Superior temporal gyrus (tissue), 1 donor: ENCODE measurements at regions not wholly inside any gene's neighbourhood (a gene's known extent, or its start where the extent isn't known, plus 50 kb on each side); places are given as distances from the start of the nearest gene placed in this dataset.
"Not testable (repeated sequence)": the region's sequence is repeated elsewhere in the genome, so short reads cannot be mapped to it uniquely, and the experiment has no call there.

Source experiments
- DNase-seq: peaks from one replicate; pipeline ENCODE4 v3.0.0-alpha.2; 2016; ENCODE audit errors: extremely low spot score

- peak; percentile 64 for DNase-seq
These were observed 121.1 kb downstream of the BOD1 start for GRCh38 chr5:173495225-173495904.

GRCh38 chr5:173494446-173494845 is 122.0 kb downstream of the BOD1 start:
- DNase-seq: no peak

- DNase-seq: no peak
These were observed 122.6 kb downstream of the BOD1 start for GRCh38 chr5:173493846-173494245.

- DNase-seq: no peak
These were observed 123.4 kb downstream of the BOD1 start for GRCh38 chr5:173493040-173493439.

GRCh38 chr5:173490681-173491080 is 125.8 kb downstream of the BOD1 start:
- no peak for DNase-seq

GRCh38 chr5:173488144-173488543 is 128.3 kb downstream of the BOD1 start:
- no peak for DNase-seq

- no peak for DNase-seq
These were observed 129.2 kb downstream of the BOD1 start for GRCh38 chr5:173487300-173487699.

- no peak for DNase-seq
These were observed 129.9 kb downstream of the BOD1 start for GRCh38 chr5:173486355-173487225.

GRCh38 chr5:173484569-173484968 is 131.9 kb downstream of the BOD1 start:
- DNase-seq: no peak

GRCh38 chr5:173483599-173483998 is 132.9 kb downstream of the BOD1 start:
- DNase-seq: not testable (repeated sequence)

- no peak for DNase-seq
These were observed 133.3 kb downstream of the BOD1 start for GRCh38 chr5:173483160-173483559.

- no peak for DNase-seq
These were observed 134.6 kb downstream of the BOD1 start for GRCh38 chr5:173481821-173482220.

- no peak for DNase-seq
These were observed 135.6 kb downstream of the BOD1 start for GRCh38 chr5:173480896-173481295.

- no peak for DNase-seq
These were observed 136.7 kb downstream of the BOD1 start for GRCh38 chr5:173479711-173480110.

- DNase-seq: no peak
These were observed 139.0 kb downstream of the BOD1 start for GRCh38 chr5:173477345-173478040.

GRCh38 chr5:173475780-173476179 is 140.7 kb downstream of the BOD1 start:
- DNase-seq: no peak

- DNase-seq: no peak
These were observed 141.6 kb downstream of the BOD1 start for GRCh38 chr5:173474881-173475287.

GRCh38 chr5:173473288-173473687 is 143.2 kb downstream of the BOD1 start:
- DNase-seq: no peak

- DNase-seq: no peak
These were observed 143.6 kb downstream of the BOD1 start for GRCh38 chr5:173472784-173473278.

- peak; percentile 100 for DNase-seq
These were observed 143.9 kb upstream of the STC2 start for GRCh38 chr5:173472164-173472563.

- DNase-seq: peak; percentile 8
These were observed 140.6 kb upstream of the STC2 start for GRCh38 chr5:173468821-173469251.

- DNase-seq: no peak
These were observed 138.0 kb upstream of the STC2 start for GRCh38 chr5:173466227-173466626.
